RWPE1 (cell line): ENCODE measurements at regions not wholly inside any gene's neighbourhood (a gene's known extent, or its start where the extent isn't known, plus 50 kb on each side); places are given as distances from the start of the nearest gene placed in this dataset.
A peak's percentile ranks its signal among the peaks of the same experiment; 100 is the strongest.

Source experiments
- CTCF ChIA-PET: fragments of 350-600 bp; sonication (Branson Sonifier 250); formaldehyde crosslinking; extraction: SDS; loops from one replicate; lab custom pipeline; 2021; lab: Yijun Ruan, JAX
- POLR2A ChIA-PET: fragments of 400-600 bp; formaldehyde crosslinking; extraction: SDS; loops from one replicate; lab custom pipeline; 2020; ENCODE audit warnings: antibody characterized with exemption; ENCODE audit not compliant: low non-redundant PET; lab: Yijun Ruan, JAX
- DNase-seq: peaks from one replicate; pipeline ENCODE4 v3.0.0; 2012; ENCODE audit warnings: low spot score
- H3K27ac ChIP-seq: fragments of 450-650 bp; 2 replicates; pipeline ENCODE4 v1.5.1; 2017
- TF ChIP-seq, protein P1 (sequence below): fragments of 450-650 bp; conservative IDR thresholded peaks from 2 replicates; pipeline ENCODE4 v1.5.1; 2017; ENCODE audit warnings: low read depth, mild to moderate bottlenecking

DNA sequence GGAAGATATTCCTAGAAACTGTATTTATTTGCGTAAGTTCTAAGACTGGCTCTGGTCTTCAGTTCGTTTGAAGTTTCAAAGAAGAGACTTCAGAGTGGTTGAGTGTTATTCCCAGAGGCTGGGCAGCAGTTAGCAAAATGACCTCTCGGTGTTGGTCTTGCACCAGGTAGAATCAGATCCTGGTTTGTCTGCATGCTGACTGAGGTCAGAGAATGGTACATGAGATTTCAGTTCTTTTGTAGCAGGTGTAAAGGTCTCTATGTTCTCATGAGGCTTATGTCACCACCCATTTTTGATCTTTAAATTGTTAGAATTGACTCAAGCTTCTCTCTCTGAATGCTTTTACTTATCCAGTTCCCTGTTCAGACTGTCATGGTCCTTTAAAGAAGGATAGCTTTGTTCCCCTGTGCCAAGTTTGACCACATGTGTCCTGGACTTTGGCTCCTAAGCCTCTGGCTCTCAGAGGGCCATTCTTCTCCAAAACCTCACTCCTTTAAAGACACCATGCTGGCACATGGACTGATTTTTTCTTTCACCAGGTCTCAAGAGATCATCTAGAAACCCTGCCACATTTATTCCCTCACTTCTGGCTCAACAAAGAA, 355.8 kb upstream of the BOD1L1 start:
- no peak overlapping the region for H3K27ac ChIP-seq
- ChIA-PET CTCF (no interaction called here), POLR2A (no interaction called here)
- no peak for DNase-seq
- TF ChIP-seq, protein P1, sequence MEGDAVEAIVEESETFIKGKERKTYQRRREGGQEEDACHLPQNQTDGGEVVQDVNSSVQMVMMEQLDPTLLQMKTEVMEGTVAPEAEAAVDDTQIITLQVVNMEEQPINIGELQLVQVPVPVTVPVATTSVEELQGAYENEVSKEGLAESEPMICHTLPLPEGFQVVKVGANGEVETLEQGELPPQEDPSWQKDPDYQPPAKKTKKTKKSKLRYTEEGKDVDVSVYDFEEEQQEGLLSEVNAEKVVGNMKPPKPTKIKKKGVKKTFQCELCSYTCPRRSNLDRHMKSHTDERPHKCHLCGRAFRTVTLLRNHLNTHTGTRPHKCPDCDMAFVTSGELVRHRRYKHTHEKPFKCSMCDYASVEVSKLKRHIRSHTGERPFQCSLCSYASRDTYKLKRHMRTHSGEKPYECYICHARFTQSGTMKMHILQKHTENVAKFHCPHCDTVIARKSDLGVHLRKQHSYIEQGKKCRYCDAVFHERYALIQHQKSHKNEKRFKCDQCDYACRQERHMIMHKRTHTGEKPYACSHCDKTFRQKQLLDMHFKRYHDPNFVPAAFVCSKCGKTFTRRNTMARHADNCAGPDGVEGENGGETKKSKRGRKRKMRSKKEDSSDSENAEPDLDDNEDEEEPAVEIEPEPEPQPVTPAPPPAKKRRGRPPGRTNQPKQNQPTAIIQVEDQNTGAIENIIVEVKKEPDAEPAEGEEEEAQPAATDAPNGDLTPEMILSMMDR = no peak

DNA sequence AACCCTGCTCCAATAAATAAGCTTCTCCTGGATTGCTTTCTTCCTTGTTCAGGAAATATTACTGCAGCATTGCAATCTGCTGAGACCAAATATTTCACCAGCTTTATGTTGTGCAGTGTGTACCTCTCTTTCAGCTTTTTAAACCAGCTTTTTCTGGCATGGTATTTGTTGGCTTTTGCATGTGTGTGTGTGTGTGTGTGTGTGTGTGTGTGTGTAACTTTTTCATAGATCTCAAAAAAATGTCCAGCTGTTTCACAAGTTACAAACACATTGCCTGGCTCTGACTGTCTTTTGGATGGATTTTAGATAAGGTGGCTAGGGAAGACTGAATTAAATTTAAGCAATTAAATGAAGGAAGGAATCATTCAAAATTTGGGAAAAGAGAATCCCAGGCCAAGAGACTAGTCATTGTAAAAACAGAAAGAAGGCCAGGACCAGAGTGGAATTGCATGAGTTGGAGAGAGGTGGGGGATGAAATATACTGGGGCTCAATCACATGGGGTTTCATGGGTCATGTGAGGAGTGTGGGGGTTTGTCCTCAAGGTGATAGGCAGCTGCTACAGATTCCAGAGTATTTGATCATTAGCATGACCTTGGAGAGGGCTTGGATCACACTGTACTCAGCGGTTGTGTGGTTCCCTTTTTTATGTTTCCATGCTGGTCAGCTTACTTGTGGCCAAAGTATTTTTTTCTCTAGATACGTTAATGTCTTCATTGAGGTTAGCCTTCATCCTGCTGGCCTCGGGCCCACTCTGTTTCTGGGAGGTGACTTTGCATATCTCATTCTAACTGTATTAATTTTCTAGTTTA, 357.7 kb upstream of the BOD1L1 start:
- POLR2A ChIA-PET = no interaction called here

DNA sequence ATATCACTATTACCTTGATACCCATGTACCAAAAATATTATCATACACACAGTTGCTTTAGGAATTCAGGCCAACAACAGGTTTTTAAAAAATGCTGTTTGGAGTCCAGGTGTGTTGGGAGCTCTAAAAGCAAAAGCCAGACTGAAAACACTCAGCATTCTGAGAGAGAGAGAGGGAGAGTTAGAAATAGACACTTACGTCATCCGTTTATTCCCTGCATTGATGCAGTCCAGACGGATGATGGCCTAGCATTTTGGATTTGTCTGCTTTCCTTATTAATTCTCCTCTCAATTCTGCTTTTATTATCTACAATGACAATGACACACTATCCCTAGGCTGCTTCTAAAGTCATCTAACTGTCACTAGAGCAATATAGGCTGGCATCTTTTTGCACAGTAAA, 358.3 kb upstream of the BOD1L1 start:
- ChIA-PET POLR2A (no interaction called here), CTCF (no interaction called here)
- DNase-seq = no peak
- H3K27ac ChIP-seq = no peak overlapping the region
- TF ChIP-seq, protein P1 = no peak

More for the DNA sequence above, 357.7 kb upstream of the BOD1L1 start:
- no peak for DNase-seq
- TF ChIP-seq, protein P1 = no peak
- no peak overlapping the region for H3K27ac ChIP-seq
- CTCF ChIA-PET = no interaction called here

DNA sequence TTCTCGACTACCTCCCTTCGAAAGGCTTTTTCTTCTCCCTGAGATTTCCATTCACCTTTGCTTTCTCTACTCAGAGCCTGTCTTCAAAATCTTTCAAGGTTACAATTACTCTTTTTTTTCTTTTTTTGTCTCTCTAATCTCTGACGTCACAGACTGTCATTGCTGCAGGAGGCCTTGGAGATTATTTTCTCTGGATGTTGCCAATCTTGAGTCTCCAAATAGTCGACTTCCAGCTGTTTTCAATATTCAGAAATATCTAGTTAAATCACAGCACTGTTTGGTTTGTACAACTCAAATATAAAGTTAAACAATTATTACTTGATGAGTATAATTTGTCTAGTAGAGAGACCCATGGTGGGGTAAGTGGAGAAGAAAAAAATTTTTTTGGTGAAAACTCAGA, 359.0 kb upstream of the BOD1L1 start:
- ChIA-PET CTCF (interaction anchor here (0.6 kb wide), 1 partner anchor 73 kb away, joined by 5 read pairs; no protein-coding TSS in a partner anchor), POLR2A (no interaction called here)
- DNase-seq = no peak
- TF ChIP-seq, protein P1 = no peak
- H3K27ac ChIP-seq = no peak overlapping the region

- POLR2A ChIA-PET = no interaction called here
- H3K27ac ChIP-seq = peak overlapping the region; percentile 88
- peak; percentile 43 for DNase-seq
- CTCF ChIA-PET = no interaction called here
- TF ChIP-seq, protein P1 = no peak
Measured at GRCh38 chr4:13988353-13989305, 361.1 kb upstream of the BOD1L1 start.

DNA sequence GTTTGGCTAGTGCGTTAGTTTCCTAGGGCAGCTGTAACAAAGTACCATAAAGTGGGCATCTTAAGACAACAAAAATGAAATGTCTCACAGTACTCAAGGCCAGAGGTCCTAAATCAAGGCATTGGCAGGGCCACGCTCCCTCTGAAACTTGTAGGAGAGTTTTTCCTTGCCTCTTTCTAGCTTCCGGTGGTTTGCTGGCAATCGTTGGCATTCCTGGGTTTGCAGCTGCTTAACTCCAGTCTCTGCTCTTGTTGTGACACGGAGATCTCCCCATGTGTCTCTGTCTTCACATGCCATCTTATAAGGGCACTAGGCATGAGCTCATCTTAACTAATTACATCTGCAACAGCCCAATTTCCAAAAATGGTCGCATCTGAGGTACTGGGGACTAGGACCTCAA, 362.0 kb upstream of the BOD1L1 start:
- TF ChIP-seq, protein P1 = no peak
- H3K27ac ChIP-seq = peak overlapping the region; percentile 88
- DNase-seq = no peak
- ChIA-PET CTCF (no interaction called here), POLR2A (no interaction called here)
